Neural cell (in vitro differentiated cells): ENCODE measurements at regions not wholly inside any gene's neighbourhood (a gene's known extent, or its start where the extent isn't known, plus 50 kb on each side); places are given as distances from the start of the nearest gene placed in this dataset.

ENCODE experiments used
- H2AFZ ChIP-seq: fragments of 200-600, 300-800 bp; sonication (generic), shearing (Covaris generic); 2 replicates; pipeline ENCODE4 v1.6.0; 2014; ENCODE audit warnings: low read depth, mild to moderate bottlenecking, antibody characterized with exemption, low read length, moderate library complexity
- H3F3A ChIP-seq: fragments of 200-600 bp; shearing (Covaris generic); 2 replicates; pipeline ENCODE4 v1.6.1; 2016; ENCODE audit warnings: mild to moderate bottlenecking, moderate library complexity, mixed read lengths, antibody characterized with exemption, low read length; ENCODE audit not compliant: insufficient read depth, poor library complexity, severe bottlenecking
- H3K27ac ChIP-seq: fragments of 200-600, 300-800 bp; sonication (generic), shearing (Covaris generic); 2 replicates; pipeline ENCODE4 v1.5.1; 2014; ENCODE audit warnings: mild to moderate bottlenecking, low read length, moderate library complexity
- H3K27me3 ChIP-seq: fragments of 300-800, 200-600 bp; sonication (generic), shearing (Covaris generic); 2 replicates; pipeline ENCODE4 v1.6.0; 2014; ENCODE audit warnings: mild to moderate bottlenecking, low read depth, low read length, moderate library complexity; ENCODE audit not compliant: insufficient read depth
- H3K36me3 ChIP-seq: fragments of 300-800, 200-600 bp; sonication (generic), shearing (Covaris generic); 2 replicates; pipeline ENCODE4 v1.5.1; 2014; ENCODE audit warnings: mild to moderate bottlenecking, antibody characterized with exemption, low read length, moderate library complexity; ENCODE audit not compliant: insufficient read depth
- H3K4me2 ChIP-seq: fragments of 300-800, 200-600 bp; sonication (generic), shearing (Covaris generic); 2 replicates; pipeline ENCODE4 v1.6.0; 2014; ENCODE audit warnings: mild to moderate bottlenecking, low read length
- H3K4me3 ChIP-seq: fragments of 300-800, 200-600 bp; sonication (generic), shearing (Covaris generic); 2 replicates; pipeline ENCODE4 v1.5.1; 2014; ENCODE audit warnings: mild to moderate bottlenecking, low read length, moderate library complexity
- H3K79me2 ChIP-seq: fragments of 200-600 bp; shearing (Covaris generic); replicated peaks from 2 replicates; pipeline ENCODE4 v1.6.0; 2014; ENCODE audit warnings: mild to moderate bottlenecking, low read length, moderate library complexity; ENCODE audit not compliant: insufficient read depth
- H3K9ac ChIP-seq: fragments of 300-800, 200-600 bp; sonication (generic), shearing (Covaris generic); 2 replicates; pipeline ENCODE4 v1.6.1; 2016; ENCODE audit warnings: mild to moderate bottlenecking, low read length, mixed read lengths
- H3K9me2 ChIP-seq: fragments of 200-600 bp; shearing (Covaris generic); 2 replicates; pipeline ENCODE4 v1.6.1; 2016; ENCODE audit warnings: mild to moderate bottlenecking, low read length, mixed read lengths; ENCODE audit not compliant: insufficient read depth
- H3K9me3 ChIP-seq: fragments of 200-600, 300-800 bp; sonication (generic), shearing (Covaris generic); 2 replicates; pipeline ENCODE4 v1.6.1; 2016; ENCODE audit warnings: mild to moderate bottlenecking, mixed run types, low read length, moderate library complexity, mixed read lengths
- H4K20me1 ChIP-seq: fragments of 200-600 bp; shearing (Covaris generic); 2 replicates; pipeline ENCODE4 v1.6.1; 2016; ENCODE audit warnings: mild to moderate bottlenecking, mixed run types; ENCODE audit not compliant: insufficient read depth
- EP300 ChIP-seq: fragments of 450-650 bp; conservative IDR thresholded peaks from 2 replicates; pipeline ENCODE4 v1.6.1; 2014; ENCODE audit warnings: antibody characterized with exemption, mild to moderate bottlenecking, moderate library complexity; ENCODE audit not compliant: poor library complexity, severe bottlenecking
- EZH2 ChIP-seq: fragments of 200-600, 300-800 bp; shearing (Covaris generic), sonication (generic); IDR thresholded peaks from 2 replicates; pipeline ENCODE4 v1.6.1; 2014; ENCODE audit warnings: antibody characterized with exemption, low read length, borderline replicate concordance, mild to moderate bottlenecking; ENCODE audit not compliant: insufficient read depth, poor library complexity, severe bottlenecking
- MXI1 ChIP-seq: fragments of 450-650 bp; conservative IDR thresholded peaks from 2 replicates; pipeline ENCODE4 v1.6.1; 2014; ENCODE audit warnings: antibody characterized with exemption, mild to moderate bottlenecking; ENCODE audit not compliant: poor library complexity, severe bottlenecking
- POLR2AphosphoS5 ChIP-seq: IDR thresholded peaks from 2 replicates; pipeline ENCODE4 v1.6.1; 2012
- SMC3 ChIP-seq: fragments of 450-650 bp; conservative IDR thresholded peaks from 2 replicates; pipeline ENCODE4 v1.6.1; 2014; ENCODE audit warnings: antibody characterized with exemption, mild to moderate bottlenecking, moderate library complexity; ENCODE audit not compliant: poor library complexity
- TAF1 ChIP-seq: IDR thresholded peaks from 2 replicates; pipeline ENCODE4 v1.6.1; 2012; ENCODE audit warnings: low read depth
- TF ChIP-seq, protein P1 (sequence below): fragments of 450-650 bp; IDR thresholded peaks from 2 replicates; pipeline ENCODE4 v1.5.1; 2014; ENCODE audit warnings: antibody characterized with exemption, mild to moderate bottlenecking, moderate library complexity; ENCODE audit not compliant: poor library complexity, severe bottlenecking
- TF ChIP-seq, protein P2 (sequence below): IDR thresholded peaks from 2 replicates; pipeline ENCODE4 v1.6.1; 2012; ENCODE audit warnings: borderline replicate concordance

DNA sequence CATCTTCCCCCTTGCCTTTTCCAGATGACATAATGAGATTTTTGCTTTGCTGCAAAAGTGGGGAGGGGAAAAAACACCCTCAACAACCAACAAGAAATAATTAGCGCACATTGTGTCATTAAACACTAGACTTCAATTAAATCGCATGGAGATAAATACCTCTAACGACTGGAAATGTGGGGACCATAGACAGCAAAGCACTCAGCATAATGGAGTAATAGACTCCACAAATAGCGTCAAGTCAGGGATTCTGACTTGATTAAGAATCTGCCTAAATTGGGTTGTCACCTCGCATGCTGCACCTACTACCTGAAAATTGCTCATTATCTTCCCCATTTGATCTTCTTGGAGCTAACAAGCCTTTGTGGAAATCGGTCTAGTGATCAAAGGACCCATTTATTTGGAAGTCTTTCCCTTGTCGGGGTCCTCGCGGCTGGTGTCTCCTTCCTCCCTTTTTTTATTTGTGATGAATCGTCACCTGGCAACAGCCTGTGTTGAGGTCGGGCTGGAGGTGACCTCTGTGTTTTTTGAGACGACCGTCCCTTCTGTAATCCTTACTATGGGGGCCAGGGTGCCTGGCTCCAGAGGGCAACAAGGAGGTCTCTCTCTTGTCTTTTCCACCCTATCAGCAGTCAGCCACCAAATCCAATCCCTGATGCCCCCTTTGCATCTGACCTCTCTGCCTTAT, 75.3 kb upstream of the IGSF21 start:
- H2AFZ ChIP-seq: no peak overlapping the region
- no peak overlapping the region for H3K4me3 ChIP-seq
- no peaks in the 10 kb centered on the region for H3K9me2 ChIP-seq
- no peak overlapping the region for H3K27ac ChIP-seq
- H3K27me3 ChIP-seq: no peaks in the 10 kb centered on the region
- no peak for TF ChIP-seq TAF1
- TF ChIP-seq, protein P1, sequence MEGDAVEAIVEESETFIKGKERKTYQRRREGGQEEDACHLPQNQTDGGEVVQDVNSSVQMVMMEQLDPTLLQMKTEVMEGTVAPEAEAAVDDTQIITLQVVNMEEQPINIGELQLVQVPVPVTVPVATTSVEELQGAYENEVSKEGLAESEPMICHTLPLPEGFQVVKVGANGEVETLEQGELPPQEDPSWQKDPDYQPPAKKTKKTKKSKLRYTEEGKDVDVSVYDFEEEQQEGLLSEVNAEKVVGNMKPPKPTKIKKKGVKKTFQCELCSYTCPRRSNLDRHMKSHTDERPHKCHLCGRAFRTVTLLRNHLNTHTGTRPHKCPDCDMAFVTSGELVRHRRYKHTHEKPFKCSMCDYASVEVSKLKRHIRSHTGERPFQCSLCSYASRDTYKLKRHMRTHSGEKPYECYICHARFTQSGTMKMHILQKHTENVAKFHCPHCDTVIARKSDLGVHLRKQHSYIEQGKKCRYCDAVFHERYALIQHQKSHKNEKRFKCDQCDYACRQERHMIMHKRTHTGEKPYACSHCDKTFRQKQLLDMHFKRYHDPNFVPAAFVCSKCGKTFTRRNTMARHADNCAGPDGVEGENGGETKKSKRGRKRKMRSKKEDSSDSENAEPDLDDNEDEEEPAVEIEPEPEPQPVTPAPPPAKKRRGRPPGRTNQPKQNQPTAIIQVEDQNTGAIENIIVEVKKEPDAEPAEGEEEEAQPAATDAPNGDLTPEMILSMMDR: no peak
- no peak for TF ChIP-seq EP300
- no peaks in the 10 kb centered on the region for H3K79me2 ChIP-seq
- H3K9me3 ChIP-seq: no peaks in the 10 kb centered on the region
- H4K20me1 ChIP-seq: no peaks in the 10 kb centered on the region
- H3K4me2 ChIP-seq: no peak overlapping the region
- H3K36me3 ChIP-seq: no peaks in the 10 kb centered on the region
- no peak overlapping the region for H3K9ac ChIP-seq
- H3F3A ChIP-seq: no peaks in the 10 kb centered on the region

DNA sequence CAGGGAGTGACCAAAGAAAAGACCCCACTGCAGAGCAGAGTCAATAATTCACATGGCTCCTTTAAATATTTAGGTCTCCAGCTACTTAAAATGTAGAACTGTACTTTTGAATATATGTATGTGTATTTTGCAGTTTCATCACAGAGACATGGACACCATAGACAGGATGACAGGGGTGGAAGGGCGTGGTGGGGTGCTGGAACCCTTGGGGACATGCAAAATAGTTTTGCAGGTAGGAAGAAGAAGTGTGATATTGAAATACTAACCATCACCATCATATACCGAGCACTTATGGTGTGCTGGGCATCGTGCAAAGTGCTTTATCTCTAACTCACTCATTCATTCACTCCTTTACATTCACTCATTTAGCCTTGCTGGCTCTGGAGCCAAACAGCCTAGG, 72.5 kb upstream of the IGSF21 start:
- Histone ChIP-seq H4K20me1 (no peaks in the 10 kb centered on the region), H3K9ac (no peak overlapping the region), H3K9me2 (no peaks in the 10 kb centered on the region), H3K79me2 (no peaks in the 10 kb centered on the region), H3F3A (no peaks in the 10 kb centered on the region), H3K27ac (no peak overlapping the region), H3K4me3 (no peak overlapping the region), H3K27me3 (no peaks in the 10 kb centered on the region), H3K9me3 (no peaks in the 10 kb centered on the region), H3K36me3 (no peaks in the 10 kb centered on the region), H3K4me2 (no peak overlapping the region), H2AFZ (no peak overlapping the region)
- TF ChIP-seq SMC3 (no peak), POLR2AphosphoS5 (no peak), TAF1 (no peak), MXI1 (no peak), EZH2 (no peak)
- TF ChIP-seq, protein P1: no peak
- TF ChIP-seq, protein P2, sequence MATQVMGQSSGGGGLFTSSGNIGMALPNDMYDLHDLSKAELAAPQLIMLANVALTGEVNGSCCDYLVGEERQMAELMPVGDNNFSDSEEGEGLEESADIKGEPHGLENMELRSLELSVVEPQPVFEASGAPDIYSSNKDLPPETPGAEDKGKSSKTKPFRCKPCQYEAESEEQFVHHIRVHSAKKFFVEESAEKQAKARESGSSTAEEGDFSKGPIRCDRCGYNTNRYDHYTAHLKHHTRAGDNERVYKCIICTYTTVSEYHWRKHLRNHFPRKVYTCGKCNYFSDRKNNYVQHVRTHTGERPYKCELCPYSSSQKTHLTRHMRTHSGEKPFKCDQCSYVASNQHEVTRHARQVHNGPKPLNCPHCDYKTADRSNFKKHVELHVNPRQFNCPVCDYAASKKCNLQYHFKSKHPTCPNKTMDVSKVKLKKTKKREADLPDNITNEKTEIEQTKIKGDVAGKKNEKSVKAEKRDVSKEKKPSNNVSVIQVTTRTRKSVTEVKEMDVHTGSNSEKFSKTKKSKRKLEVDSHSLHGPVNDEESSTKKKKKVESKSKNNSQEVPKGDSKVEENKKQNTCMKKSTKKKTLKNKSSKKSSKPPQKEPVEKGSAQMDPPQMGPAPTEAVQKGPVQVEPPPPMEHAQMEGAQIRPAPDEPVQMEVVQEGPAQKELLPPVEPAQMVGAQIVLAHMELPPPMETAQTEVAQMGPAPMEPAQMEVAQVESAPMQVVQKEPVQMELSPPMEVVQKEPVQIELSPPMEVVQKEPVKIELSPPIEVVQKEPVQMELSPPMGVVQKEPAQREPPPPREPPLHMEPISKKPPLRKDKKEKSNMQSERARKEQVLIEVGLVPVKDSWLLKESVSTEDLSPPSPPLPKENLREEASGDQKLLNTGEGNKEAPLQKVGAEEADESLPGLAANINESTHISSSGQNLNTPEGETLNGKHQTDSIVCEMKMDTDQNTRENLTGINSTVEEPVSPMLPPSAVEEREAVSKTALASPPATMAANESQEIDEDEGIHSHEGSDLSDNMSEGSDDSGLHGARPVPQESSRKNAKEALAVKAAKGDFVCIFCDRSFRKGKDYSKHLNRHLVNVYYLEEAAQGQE: no peak
